ENCODE measurements at regions not wholly inside any gene's neighbourhood (a gene's known extent, or its start where the extent isn't known, plus 50 kb on each side); places are given as distances from the start of the nearest gene placed in this dataset.
"Not testable (repeated sequence)": the region's sequence is repeated elsewhere in the genome, so short reads cannot be mapped to it uniquely, and the experiment has no call there.

DNA sequence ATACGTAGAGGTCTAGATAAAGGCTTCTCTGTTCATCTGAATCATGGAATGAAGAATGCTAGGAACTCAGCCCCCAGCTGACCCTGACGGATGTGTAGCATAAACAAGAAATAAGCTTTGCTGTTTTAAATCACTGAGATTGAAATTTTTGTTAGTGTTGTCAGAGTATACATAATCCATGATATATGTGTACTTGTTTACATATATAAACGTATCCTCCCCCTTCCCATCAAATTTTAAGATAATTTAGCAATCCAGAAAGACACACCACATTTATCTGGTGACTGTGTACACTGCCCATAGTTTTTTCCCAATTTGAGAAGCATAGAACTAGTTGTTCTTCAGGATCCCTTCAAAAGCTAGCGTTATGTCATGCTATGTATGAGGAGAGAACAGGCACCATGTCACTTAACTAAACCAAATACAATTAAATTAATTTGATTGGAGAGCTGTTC, 80.8 kb upstream of the OSMR start:
- no peak for DNase-seq
- ATAC-seq (ENCODE audit: poor library complexity), result no peak
- intact Hi-C loops (cut with DNase I), result no loop called here

DNA sequence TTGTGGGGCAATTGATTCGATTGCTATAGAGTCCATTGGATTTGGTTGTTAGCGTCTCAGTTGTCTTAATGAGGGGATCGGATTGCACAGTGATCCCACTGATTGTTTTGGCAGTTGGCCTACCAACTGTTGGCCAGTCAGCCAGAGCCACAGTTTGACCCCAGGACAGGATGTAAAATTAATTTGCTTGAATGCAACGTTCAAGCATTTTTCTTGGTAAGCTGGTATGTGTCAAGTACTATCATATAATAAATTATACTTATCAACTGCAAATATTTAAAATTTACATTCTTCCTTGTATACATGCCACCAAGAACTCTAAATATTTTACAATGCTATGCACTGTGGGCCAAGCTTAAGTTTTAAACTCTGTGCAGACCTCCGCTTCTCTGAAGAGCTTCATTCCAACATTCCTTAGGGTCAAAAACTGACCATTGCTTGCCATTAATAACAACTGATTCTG, 80.4 kb upstream of the OSMR start:
- intact Hi-C loops (cut with DNase I), result no loop called here
- DNase-seq (no peak), ATAC-seq (ENCODE audit: poor library complexity) (no peak)

GRCh38 chr5:38766151-38766550, 79.7 kb upstream of the OSMR start:
- no peak for DNase-seq
- ATAC-seq (ENCODE audit: poor library complexity), result no peak
- intact Hi-C loops (cut with DNase I), result no loop called here

GRCh38 chr5:38768412-38769211, 77.2 kb upstream of the OSMR start:
- DNase-seq, result no peak
- peak; percentile 85 for ATAC-seq (ENCODE audit: poor library complexity)
- intact Hi-C loops (cut with DNase I), result no loop called here

DNA sequence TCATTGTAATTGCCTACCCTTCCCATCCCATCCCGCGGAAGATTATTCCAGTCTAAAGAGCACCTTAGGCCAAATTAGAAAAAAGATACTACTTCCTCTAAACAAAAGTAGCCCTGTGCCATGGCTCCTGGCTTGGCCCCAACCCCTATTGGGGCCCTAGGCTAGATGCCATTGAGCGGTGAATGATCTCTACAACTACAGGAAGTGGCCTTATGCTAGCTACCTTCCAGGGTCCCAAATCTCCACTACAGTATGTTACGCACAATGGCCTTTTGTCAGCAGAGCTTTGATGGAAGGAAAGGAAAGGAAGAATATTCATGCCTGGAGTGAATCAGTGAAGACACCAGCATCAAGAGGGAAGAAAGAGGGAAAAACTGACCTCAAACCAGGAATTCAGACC, 73.3 kb upstream of the OSMR start:
- intact Hi-C loops (cut with DNase I), result no loop called here
- DNase-seq (no peak), ATAC-seq (ENCODE audit: poor library complexity) (no peak)

GRCh38 chr5:38775218-38775840, 70.5 kb upstream of the OSMR start:
- DNase-seq, result no peak
- intact Hi-C loops (cut with DNase I), result no loop called here
- ATAC-seq (ENCODE audit: poor library complexity), result no peak

DNA sequence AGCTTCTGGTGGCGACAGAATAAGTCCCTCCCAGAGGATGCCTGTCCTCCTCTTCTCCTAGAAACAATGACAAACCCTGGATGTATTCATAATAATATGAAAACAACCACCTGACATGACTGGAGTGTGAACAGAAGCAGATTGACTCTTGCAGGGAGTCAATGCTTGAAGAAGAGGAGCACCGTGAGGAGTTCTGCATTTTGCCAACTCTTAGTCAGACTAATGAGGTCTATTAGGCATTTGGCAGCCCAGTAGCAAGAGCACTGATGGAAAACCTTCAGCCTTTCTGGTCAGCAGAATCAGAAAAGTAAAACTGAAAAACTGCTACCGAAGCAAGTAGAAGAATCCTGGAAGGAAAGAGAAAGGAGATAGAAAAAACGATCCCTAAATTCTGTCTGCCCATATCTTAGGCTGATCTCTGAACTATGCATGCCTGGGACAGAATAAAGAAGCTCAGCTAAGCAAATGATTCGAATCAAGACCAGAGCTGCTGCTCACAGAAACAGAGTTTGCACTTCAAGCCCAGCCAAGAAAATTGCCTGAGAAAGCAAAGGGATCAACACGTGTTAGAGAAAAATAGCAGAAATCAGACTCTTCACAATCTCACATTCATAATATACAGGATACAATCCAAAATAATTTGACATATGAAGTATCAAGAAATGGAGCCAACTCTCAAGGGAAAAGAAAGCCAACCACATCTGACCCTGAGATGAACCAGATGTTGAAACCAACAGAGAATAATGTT, 69.5 kb upstream of the OSMR start:
- no peak for DNase-seq
- intact Hi-C loops (cut with DNase I), result no loop called here
- peak; percentile 50 for ATAC-seq (ENCODE audit: poor library complexity)

DNA sequence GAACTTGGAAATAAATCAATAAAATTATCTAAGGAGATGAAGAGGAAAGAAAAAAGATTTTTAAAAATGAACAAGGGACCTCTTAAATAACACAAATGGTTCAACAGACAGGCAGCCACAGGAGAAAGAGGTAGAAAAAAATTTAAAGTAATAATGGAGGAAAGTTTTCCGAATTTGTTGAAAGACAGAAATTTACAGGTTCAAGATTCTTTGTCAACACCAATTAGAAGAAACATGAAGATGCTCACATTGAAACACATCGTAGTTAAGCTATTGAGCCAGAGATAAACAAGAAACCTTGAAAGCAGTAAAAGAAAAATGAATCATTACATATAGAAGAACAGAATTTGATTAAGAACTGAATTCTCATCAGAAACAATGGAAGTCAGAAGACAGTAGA, 68.7 kb upstream of the OSMR start:
- ATAC-seq (ENCODE audit: poor library complexity) (no peak), DNase-seq (no peak)
- intact Hi-C loops (cut with DNase I), result no loop called here

DNA sequence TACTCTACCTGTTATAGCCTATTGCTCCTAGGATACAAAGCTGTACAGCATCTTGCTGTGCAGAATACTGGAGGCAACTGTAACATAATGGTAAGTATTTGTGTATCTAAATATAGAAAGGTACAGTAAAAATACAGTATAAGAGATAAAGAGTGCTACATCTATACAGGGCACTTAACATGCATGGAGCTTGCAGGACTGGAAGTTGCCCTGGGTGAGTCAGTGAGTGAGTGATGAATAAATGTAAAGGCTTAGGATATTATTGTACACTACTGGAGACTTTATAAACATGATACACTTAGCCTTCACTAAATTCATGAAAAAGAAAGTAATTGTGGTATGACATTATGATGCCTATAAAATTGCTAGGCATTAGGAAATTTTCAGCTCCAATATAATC, 65.5 kb upstream of the OSMR start:
- ATAC-seq (ENCODE audit: poor library complexity) (no peak), DNase-seq (no peak)
- intact Hi-C loops (cut with DNase I), result no loop called here

DNA sequence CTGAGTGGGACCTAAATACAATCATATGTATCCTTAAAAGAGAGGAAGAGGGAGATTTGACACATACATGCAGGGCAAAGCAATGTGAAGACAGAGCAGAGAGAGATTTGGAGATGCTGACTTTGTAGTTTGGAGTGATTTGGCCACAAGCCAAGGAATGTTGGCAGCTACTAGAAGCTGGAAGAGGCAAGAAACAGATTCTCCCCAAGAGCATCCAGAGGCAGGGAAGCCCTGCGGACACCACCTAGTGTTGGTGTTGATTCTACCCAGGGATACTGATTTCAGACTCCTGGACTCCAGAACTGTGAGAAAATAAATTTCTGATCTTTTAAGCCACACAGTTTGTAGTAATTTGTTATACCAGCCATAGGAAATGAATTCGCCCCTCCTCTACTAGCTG, 64.9 kb upstream of the OSMR start:
- intact Hi-C loops (cut with DNase I), result no loop called here
- DNase-seq (peak; percentile 60), ATAC-seq (ENCODE audit: poor library complexity) (peak; percentile 82)

DNA sequence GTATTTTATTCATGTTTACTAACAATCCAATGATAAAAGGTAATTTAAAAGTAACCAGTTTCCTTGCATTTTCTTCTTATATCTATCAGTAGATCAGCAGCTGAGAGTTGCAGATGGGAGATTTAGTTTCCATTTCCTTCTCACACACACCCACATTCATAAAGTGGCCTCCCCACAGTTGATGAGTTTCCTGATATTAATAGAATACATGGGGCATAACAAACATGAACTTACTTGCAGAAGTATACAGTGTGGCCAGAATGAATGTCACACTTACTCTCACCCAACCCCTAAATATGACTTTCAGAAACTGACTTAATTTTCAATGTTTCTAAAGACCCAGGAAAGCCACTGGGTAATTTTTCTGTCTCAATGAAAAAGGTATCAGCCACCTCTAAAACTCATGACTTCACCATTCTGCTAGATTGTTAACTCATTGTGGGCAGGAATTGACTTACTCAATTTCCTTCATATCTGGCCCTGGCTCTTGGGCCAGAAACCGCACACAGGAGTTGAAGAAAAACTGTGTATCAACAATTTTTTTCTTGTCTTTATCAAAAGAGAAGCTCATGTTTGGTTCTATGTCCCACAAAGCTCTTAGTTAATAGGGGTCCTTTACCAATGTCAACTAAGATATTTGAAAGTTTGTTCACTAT, 63.5 kb upstream of the OSMR start:
- intact Hi-C loops (cut with DNase I), result no loop called here
- no peak for DNase-seq
- ATAC-seq (ENCODE audit: poor library complexity), result no peak

DNA sequence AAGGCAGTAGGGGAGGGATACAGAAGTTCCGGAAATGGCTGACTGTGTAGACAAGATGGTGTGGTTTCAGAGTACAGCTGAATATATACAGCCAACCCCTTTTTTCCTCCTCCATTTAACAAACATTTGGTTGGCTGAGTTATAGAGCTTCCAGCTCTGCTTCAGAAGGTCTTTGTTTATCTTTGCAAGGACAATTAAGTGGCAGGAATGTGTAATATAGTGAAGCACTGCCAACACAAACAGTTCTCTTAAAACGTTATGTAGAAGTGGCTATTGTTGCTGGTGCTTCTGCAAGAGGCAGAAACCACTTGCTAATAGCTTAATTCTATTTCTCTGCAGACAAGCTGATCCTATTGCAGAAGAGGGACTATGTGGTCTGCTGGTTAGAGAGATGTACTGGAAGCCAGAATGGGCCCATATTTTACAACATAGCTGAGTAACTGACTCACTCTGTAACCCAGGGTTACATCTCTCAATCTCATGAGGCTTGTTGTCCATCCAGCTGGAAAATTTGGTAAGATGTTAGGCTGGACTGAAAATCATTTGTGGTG, 62.7 kb upstream of the OSMR start:
- intact Hi-C loops (cut with DNase I), result no loop called here
- peak; percentile 87 for ATAC-seq (ENCODE audit: poor library complexity)
- no peak for DNase-seq

- no peak for ATAC-seq (ENCODE audit: poor library complexity)
- intact Hi-C loops (cut with DNase I), result no loop called here
- no peak for DNase-seq
Measured at GRCh38 chr5:38789134-38789533, 56.7 kb upstream of the OSMR start.

- DNase-seq (no peak), ATAC-seq (ENCODE audit: poor library complexity) (no peak)
- intact Hi-C loops (cut with DNase I), result no loop called here
Measured at GRCh38 chr5:38789777-38790176, 56.0 kb upstream of the OSMR start.

DNA sequence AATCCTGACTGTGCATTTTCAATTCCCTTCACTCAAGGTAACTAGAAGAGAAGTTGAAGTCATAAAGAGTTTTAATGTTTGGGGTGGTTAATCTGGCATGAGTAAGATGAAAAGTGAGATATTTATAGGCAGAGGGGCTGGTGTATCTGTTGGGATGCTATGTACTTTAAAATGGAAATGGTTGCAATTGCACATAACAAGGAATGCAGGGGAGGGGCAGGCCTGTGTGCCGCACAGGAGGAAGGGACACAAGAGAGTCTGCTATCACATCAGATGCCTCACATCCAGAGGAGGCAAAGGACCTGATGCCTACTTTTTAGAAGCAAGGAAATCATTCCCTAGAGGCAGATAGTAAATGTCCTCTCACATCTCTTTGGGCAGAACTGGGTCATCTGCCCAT, 55.5 kb upstream of the OSMR start:
- no peak for ATAC-seq (ENCODE audit: poor library complexity)
- intact Hi-C loops (cut with DNase I), result no loop called here
- DNase-seq, result no peak

GRCh38 chr5:38790891-38791290, 54.9 kb upstream of the OSMR start:
- DNase-seq (no peak), ATAC-seq (ENCODE audit: poor library complexity) (no peak)
- intact Hi-C loops (cut with DNase I), result no loop called here

DNA sequence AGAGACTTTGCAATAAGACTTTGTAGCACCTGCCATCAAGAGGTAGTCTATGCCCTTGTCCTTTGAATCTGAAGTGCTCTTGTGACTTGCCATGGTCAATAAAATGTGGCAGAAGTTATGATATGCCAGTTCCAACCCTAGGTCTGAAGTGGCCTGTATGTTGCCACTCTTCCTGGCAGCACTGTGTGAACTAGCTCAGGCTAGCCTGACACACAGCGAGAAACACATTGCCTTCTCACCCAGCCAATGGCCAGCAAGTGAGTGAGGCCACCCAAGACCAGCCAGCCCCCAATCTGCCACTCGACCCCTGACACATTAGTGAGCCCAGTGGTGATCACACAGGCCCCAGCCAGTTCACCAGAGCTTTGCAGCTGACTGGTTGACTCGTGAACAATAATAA, 52.7 kb upstream of the OSMR start:
- DNase-seq (no peak), ATAC-seq (ENCODE audit: poor library complexity) (no peak)
- intact Hi-C loops (cut with DNase I), result no loop called here

DNA sequence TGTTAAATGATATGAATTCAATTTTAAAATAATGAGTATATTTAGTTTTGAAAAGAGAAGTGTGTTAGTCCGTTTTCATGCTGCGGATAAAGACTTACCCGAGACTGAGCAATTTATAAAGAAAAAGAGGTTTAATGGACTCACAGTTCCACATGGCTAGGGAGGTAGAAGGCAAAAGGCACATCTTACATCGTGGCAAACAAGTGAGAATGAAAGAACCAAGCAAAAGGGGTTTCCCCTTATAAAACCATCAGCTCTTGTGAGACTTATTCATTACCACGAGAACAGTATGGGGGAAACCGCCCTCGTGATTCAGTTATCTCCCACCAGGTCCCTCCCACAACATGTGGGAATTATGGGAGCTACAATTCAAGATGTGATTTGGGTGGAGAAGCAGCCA, 51.8 kb upstream of the OSMR start:
- not testable (repeated sequence) for ATAC-seq (ENCODE audit: poor library complexity)

GRCh38 chr5:38794986-38795385, 50.8 kb upstream of the OSMR start:
- DNase-seq (no peak), ATAC-seq (ENCODE audit: poor library complexity) (no peak)
- intact Hi-C loops (cut with DNase I), result no loop called here

More for the DNA sequence above, 51.8 kb upstream of the OSMR start:
- DNase-seq; intact Hi-C loops (cut with DNase I): not testable (repeated sequence)

Data from Right ventricle myocardium superior (tissue), 1 donor.